ENCODE measurements at regions not wholly inside any gene's neighbourhood (a gene's known extent, or its start where the extent isn't known, plus 50 kb on each side); places are given as distances from the start of the nearest gene placed in this dataset.

DNA sequence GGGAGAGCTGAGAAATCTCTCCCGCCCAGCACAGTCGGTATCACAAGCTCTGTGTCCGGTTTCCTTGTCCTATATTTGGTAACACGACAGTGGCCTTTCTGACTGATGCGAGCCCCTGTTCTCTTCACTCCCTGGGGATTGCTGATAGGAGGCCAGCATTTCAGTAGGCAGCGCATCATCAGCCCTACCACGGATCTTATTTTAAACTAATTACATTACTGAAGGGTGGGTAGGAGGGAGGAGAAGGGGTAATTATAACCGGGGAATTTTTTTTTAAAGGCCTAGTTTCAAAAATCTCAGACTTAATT is 125.6 kb upstream of the LGALSL start:
- TF ChIP-seq NANOG (IDR thresholded peaks at IDR 0.05; ENCODE audit: borderline replicate concordance): no peak
- no peak for TF ChIP-seq ZNF114 (CRISPR knock-in tag; IDR thresholded peaks at IDR 0.05)
- TF ChIP-seq, protein P1, sequence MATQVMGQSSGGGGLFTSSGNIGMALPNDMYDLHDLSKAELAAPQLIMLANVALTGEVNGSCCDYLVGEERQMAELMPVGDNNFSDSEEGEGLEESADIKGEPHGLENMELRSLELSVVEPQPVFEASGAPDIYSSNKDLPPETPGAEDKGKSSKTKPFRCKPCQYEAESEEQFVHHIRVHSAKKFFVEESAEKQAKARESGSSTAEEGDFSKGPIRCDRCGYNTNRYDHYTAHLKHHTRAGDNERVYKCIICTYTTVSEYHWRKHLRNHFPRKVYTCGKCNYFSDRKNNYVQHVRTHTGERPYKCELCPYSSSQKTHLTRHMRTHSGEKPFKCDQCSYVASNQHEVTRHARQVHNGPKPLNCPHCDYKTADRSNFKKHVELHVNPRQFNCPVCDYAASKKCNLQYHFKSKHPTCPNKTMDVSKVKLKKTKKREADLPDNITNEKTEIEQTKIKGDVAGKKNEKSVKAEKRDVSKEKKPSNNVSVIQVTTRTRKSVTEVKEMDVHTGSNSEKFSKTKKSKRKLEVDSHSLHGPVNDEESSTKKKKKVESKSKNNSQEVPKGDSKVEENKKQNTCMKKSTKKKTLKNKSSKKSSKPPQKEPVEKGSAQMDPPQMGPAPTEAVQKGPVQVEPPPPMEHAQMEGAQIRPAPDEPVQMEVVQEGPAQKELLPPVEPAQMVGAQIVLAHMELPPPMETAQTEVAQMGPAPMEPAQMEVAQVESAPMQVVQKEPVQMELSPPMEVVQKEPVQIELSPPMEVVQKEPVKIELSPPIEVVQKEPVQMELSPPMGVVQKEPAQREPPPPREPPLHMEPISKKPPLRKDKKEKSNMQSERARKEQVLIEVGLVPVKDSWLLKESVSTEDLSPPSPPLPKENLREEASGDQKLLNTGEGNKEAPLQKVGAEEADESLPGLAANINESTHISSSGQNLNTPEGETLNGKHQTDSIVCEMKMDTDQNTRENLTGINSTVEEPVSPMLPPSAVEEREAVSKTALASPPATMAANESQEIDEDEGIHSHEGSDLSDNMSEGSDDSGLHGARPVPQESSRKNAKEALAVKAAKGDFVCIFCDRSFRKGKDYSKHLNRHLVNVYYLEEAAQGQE (IDR thresholded peaks at IDR 0.05; ENCODE audit: unreplicated experiment): no peak
- no peak for TF ChIP-seq CREB1 (CRISPR knock-in tag; IDR thresholded peaks at IDR 0.05; ENCODE audit: low read depth)
- TF ChIP-seq ZNF331 (CRISPR knock-in tag; IDR thresholded peaks at IDR 0.05; ENCODE audit: low read depth): no peak
- TF ChIP-seq CTCF (conservative IDR thresholded peaks at IDR 0.05; ENCODE audit: low read depth in 2 of 2): no peak
- TF ChIP-seq ZNF462 (CRISPR knock-in tag; IDR thresholded peaks at IDR 0.05): no peak
- no peak for TF ChIP-seq POLR2AphosphoS5 (IDR thresholded peaks at IDR 0.05; ENCODE audit: low read depth)
- TF ChIP-seq STAT1 (IDR thresholded peaks at IDR 0.05; ENCODE audit: unreplicated experiment): no peak
- TF ChIP-seq EZH2 (IDR thresholded peaks at IDR 0.05; ENCODE audit: low read depth, unreplicated experiment): no peak
- no peak for TF ChIP-seq EZH2phosphoT487 (IDR thresholded peaks at IDR 0.05; ENCODE audit: unreplicated experiment)
- TF ChIP-seq, protein P2, sequence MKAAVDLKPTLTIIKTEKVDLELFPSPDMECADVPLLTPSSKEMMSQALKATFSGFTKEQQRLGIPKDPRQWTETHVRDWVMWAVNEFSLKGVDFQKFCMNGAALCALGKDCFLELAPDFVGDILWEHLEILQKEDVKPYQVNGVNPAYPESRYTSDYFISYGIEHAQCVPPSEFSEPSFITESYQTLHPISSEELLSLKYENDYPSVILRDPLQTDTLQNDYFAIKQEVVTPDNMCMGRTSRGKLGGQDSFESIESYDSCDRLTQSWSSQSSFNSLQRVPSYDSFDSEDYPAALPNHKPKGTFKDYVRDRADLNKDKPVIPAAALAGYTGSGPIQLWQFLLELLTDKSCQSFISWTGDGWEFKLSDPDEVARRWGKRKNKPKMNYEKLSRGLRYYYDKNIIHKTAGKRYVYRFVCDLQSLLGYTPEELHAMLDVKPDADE (IDR thresholded peaks at IDR 0.05): no peak
- TF ChIP-seq JUNB (IDR thresholded peaks at IDR 0.05; ENCODE audit: unreplicated experiment): no peak

More for the DNA sequence above, 125.6 kb upstream of the LGALSL start:
- no peaks in the 10 kb centered on the region for H3K36me3 ChIP-seq (ENCODE audit: insufficient read depth)
- H3K9me2 ChIP-seq (ENCODE audit: insufficient read depth): peaks cover 10% of the 10 kb centered on the region; the same call in 1 of the 2 replicates
- peaks cover 13% of the 10 kb centered on the region for H3K27me3 Mint-ChIP-seq (ENCODE audit: insufficient read depth, low read depth, poor library complexity)
- no peak overlapping the region for H3K27ac Mint-ChIP-seq
- no peaks in the 10 kb centered on the region for H3K9me3 Mint-ChIP-seq
- no peak for DNase-seq (ENCODE audit: low spot score)
- H3K4me1 ChIP-seq (ENCODE audit: insufficient read depth): peaks cover 39% of the 10 kb centered on the region
- no peak overlapping the region for H3K4me2 ChIP-seq
- no peaks in the 10 kb centered on the region for H3K79me2 ChIP-seq (replicated peaks; ENCODE audit: insufficient read depth)
- no peak overlapping the region for H3K4me3 ChIP-seq
- no peaks in the 10 kb centered on the region for H3K27me3 ChIP-seq (ENCODE audit: insufficient read depth)
- H3K27ac ChIP-seq (ENCODE audit: low read depth): no peak overlapping the region
- peak overlapping the region; percentile 35 for H2AFZ ChIP-seq
- H3F3A ChIP-seq (replicated peaks; ENCODE audit: low read depth): peaks cover 4% of the 10 kb centered on the region; the same call in 1 of the 2 replicates
- H4K20me1 ChIP-seq (replicated peaks; ENCODE audit: insufficient read depth): no peaks in the 10 kb centered on the region
- ATAC-seq: no peak
- H3K36me3 Mint-ChIP-seq (ENCODE audit: low read depth): no peaks in the 10 kb centered on the region
- no peak overlapping the region for H3K4me3 Mint-ChIP-seq
- peaks cover 51% of the 10 kb centered on the region for H3K4me1 Mint-ChIP-seq

Measured in GM23338 (cell line).